ENCODE measurements at regions not wholly inside any gene's neighbourhood (a gene's known extent, or its start where the extent isn't known, plus 50 kb on each side); places are given as distances from the start of the nearest gene placed in this dataset.
"Not testable (repeated sequence)": the region's sequence is repeated elsewhere in the genome, so short reads cannot be mapped to it uniquely, and the experiment has no call there.

DNA sequence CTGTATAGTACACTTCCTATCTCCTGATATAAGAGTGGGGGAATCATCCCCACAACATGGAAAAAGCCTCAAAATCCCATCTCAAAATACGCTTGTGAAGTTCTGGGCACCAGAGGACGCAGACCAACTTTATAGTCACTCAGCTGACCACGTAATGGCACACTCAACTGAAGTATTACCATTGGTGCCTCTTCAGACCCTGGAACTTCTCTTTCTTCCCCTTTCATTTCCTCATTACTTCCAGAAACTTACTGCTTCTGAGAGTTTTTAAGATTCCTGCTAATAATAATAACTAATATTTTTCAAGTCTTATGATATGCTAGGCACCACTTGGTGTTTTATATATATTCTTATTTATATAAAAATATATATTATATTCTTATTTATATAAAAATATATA lies 202.6 kb downstream of the PTPRC start:
- Histone ChIP-seq H3K9me3 (ENCODE audit: control insufficient read depth, low read length) (no peaks in the 10 kb centered on the region), H3K36me3 (ENCODE audit: control insufficient read depth, insufficient read depth, low read length) (no peaks in the 10 kb centered on the region), H3K27ac (ENCODE audit: insufficient read depth, low read depth, low read length, poor library complexity, severe bottlenecking) (no peak overlapping the region), H3K4me1 (ENCODE audit: control insufficient read depth, insufficient read depth, low read length) (no peaks in the 10 kb centered on the region), H3K4me3 (ENCODE audit: insufficient read depth, low read depth, low read length) (no peak overlapping the region), H3K27me3 (ENCODE audit: control insufficient read depth, insufficient read depth, low read length, poor library complexity, severe bottlenecking) (no peaks in the 10 kb centered on the region)
- WGBS, 2 experiments, result 96 to 97% methylated on average over 3 of the region's 3 CpGs

- Histone ChIP-seq H3K27ac (ENCODE audit: insufficient read depth, low read depth, low read length, poor library complexity, severe bottlenecking) (no peak overlapping the region), H3K36me3 (ENCODE audit: control insufficient read depth, insufficient read depth, low read length) (no peaks in the 10 kb centered on the region), H3K27me3 (ENCODE audit: control insufficient read depth, insufficient read depth, low read length, poor library complexity, severe bottlenecking) (no peaks in the 10 kb centered on the region), H3K9me3 (ENCODE audit: control insufficient read depth, low read length) (no peaks in the 10 kb centered on the region), H3K4me3 (ENCODE audit: insufficient read depth, low read depth, low read length) (no peak overlapping the region), H3K4me1 (ENCODE audit: control insufficient read depth, insufficient read depth, low read length) (no peaks in the 10 kb centered on the region)
- WGBS, 2 experiments, result 96 to 100% methylated on average over 2 of the region's 2 CpGs
These were observed 203.8 kb downstream of the PTPRC start for GRCh38 chr1:198842686-198843085.

- H3K27me3 ChIP-seq (ENCODE audit: control insufficient read depth, insufficient read depth, low read length, poor library complexity, severe bottlenecking), result no peaks in the 10 kb centered on the region
- no peak overlapping the region for H3K27ac ChIP-seq (ENCODE audit: insufficient read depth, low read depth, low read length, poor library complexity, severe bottlenecking)
- H3K4me1 ChIP-seq (ENCODE audit: control insufficient read depth, insufficient read depth, low read length), result no peaks in the 10 kb centered on the region
- no peaks in the 10 kb centered on the region for H3K36me3 ChIP-seq (ENCODE audit: control insufficient read depth, insufficient read depth, low read length)
- WGBS, 2 experiments, result 80 to 81% methylated on average over 2 of the region's 2 CpGs
- no peaks in the 10 kb centered on the region for H3K9me3 ChIP-seq (ENCODE audit: control insufficient read depth, low read length)
- H3K4me3 ChIP-seq (ENCODE audit: insufficient read depth, low read depth, low read length), result no peak overlapping the region
These were observed 206.4 kb downstream of the PTPRC start for GRCh38 chr1:198845271-198845670.

DNA sequence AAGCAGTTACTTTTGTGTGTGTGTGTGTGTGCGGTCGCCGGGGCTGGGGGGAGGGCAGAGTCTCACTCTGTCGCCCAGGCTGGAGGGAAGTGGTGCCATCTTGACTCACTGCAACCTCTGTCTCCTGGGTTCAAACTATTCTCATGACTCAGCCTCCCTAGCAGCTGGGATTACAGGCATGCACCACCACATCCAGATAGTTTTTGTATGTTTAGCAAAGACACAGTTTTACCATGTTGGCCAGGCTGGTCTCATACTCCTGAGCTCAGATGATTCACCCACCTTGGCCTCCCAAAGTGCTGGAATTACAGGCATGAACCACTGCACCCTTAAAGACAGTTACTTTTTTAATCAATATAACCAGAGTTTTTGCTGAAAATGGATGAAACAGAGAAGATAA lies 207.0 kb downstream of the PTPRC start:
- Histone ChIP-seq H3K9me3 (ENCODE audit: control insufficient read depth, low read length) (no peaks in the 10 kb centered on the region), H3K4me1 (ENCODE audit: control insufficient read depth, insufficient read depth, low read length) (no peaks in the 10 kb centered on the region), H3K36me3 (ENCODE audit: control insufficient read depth, insufficient read depth, low read length) (no peaks in the 10 kb centered on the region), H3K4me3 (ENCODE audit: insufficient read depth, low read depth, low read length) (no peak overlapping the region), H3K27ac (ENCODE audit: insufficient read depth, low read depth, low read length, poor library complexity, severe bottlenecking) (no peak overlapping the region), H3K27me3 (ENCODE audit: control insufficient read depth, insufficient read depth, low read length, poor library complexity, severe bottlenecking) (no peaks in the 10 kb centered on the region)
- 99 to 100% methylated on average over 4 of the region's 4 CpGs for WGBS, 2 experiments

GRCh38 chr1:198846556-198846955 lies 207.7 kb downstream of the PTPRC start:
- Histone ChIP-seq H3K36me3 (ENCODE audit: control insufficient read depth, insufficient read depth, low read length) (no peaks in the 10 kb centered on the region), H3K27ac (ENCODE audit: insufficient read depth, low read depth, low read length, poor library complexity, severe bottlenecking) (no peak overlapping the region), H3K4me3 (ENCODE audit: insufficient read depth, low read depth, low read length) (no peak overlapping the region), H3K27me3 (ENCODE audit: control insufficient read depth, insufficient read depth, low read length, poor library complexity, severe bottlenecking) (no peaks in the 10 kb centered on the region), H3K4me1 (ENCODE audit: control insufficient read depth, insufficient read depth, low read length) (no peaks in the 10 kb centered on the region), H3K9me3 (ENCODE audit: control insufficient read depth, low read length) (no peaks in the 10 kb centered on the region)
- WGBS, 2 experiments, result 96 to 97% methylated on average over 2 of the region's 2 CpGs

DNA sequence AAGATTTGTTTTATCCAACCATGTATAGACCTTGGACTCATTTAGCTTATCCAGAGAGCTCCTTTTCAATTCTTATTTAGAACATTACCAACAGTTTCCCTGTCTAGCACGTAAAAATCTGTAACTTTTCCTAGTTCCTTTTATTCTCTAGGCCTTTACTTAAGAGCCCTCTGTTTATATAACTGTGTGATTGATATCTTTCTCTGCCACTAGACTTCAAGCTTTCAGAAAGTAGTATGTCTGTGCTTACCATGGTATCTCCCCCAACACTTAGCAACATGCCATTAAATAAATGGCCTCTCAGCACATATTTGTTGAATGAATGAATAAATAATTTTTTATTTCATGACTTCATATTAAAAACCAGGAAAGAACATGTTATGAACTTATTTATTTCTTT lies 209.4 kb downstream of the PTPRC start:
- Histone ChIP-seq H3K9me3 (ENCODE audit: control insufficient read depth, low read length) (no peaks in the 10 kb centered on the region), H3K36me3 (ENCODE audit: control insufficient read depth, insufficient read depth, low read length) (no peaks in the 10 kb centered on the region), H3K4me3 (ENCODE audit: insufficient read depth, low read depth, low read length) (no peak overlapping the region), H3K27me3 (ENCODE audit: control insufficient read depth, insufficient read depth, low read length, poor library complexity, severe bottlenecking) (no peaks in the 10 kb centered on the region), H3K4me1 (ENCODE audit: control insufficient read depth, insufficient read depth, low read length) (no peaks in the 10 kb centered on the region), H3K27ac (ENCODE audit: insufficient read depth, low read depth, low read length, poor library complexity, severe bottlenecking) (no peak overlapping the region)
- 88 to 100% methylated on average over 1 of the region's 1 CpG for WGBS, 2 experiments

GRCh38 chr1:198848649-198849048 lies 209.8 kb downstream of the PTPRC start:
- Histone ChIP-seq H3K27ac (ENCODE audit: insufficient read depth, low read depth, low read length, poor library complexity, severe bottlenecking) (no peak overlapping the region), H3K4me3 (ENCODE audit: insufficient read depth, low read depth, low read length) (no peak overlapping the region), H3K9me3 (ENCODE audit: control insufficient read depth, low read length) (no peaks in the 10 kb centered on the region), H3K27me3 (ENCODE audit: control insufficient read depth, insufficient read depth, low read length, poor library complexity, severe bottlenecking) (no peaks in the 10 kb centered on the region), H3K4me1 (ENCODE audit: control insufficient read depth, insufficient read depth, low read length) (no peaks in the 10 kb centered on the region), H3K36me3 (ENCODE audit: control insufficient read depth, insufficient read depth, low read length) (no peaks in the 10 kb centered on the region)
- 100% methylated on average over 1 of the region's 1 CpG for WGBS, 2 experiments

GRCh38 chr1:198849093-198849492 lies 210.3 kb downstream of the PTPRC start:
- Histone ChIP-seq H3K4me3 (ENCODE audit: insufficient read depth, low read depth, low read length) (no peak overlapping the region), H3K36me3 (ENCODE audit: control insufficient read depth, insufficient read depth, low read length) (no peaks in the 10 kb centered on the region), H3K27ac (ENCODE audit: insufficient read depth, low read depth, low read length, poor library complexity, severe bottlenecking) (no peak overlapping the region), H3K27me3 (ENCODE audit: control insufficient read depth, insufficient read depth, low read length, poor library complexity, severe bottlenecking) (no peaks in the 10 kb centered on the region), H3K9me3 (ENCODE audit: control insufficient read depth, low read length) (no peaks in the 10 kb centered on the region), H3K4me1 (ENCODE audit: control insufficient read depth, insufficient read depth, low read length) (no peaks in the 10 kb centered on the region)
- 95 to 98% methylated on average over 1 to 2 of the region's 2 CpGs for WGBS, 2 experiments

GRCh38 chr1:198850196-198850595 lies 211.4 kb downstream of the PTPRC start:
- Histone ChIP-seq H3K36me3 (ENCODE audit: control insufficient read depth, insufficient read depth, low read length) (no peaks in the 10 kb centered on the region), H3K27ac (ENCODE audit: insufficient read depth, low read depth, low read length, poor library complexity, severe bottlenecking) (no peak overlapping the region), H3K4me3 (ENCODE audit: insufficient read depth, low read depth, low read length) (no peak overlapping the region), H3K27me3 (ENCODE audit: control insufficient read depth, insufficient read depth, low read length, poor library complexity, severe bottlenecking) (no peaks in the 10 kb centered on the region), H3K4me1 (ENCODE audit: control insufficient read depth, insufficient read depth, low read length) (no peaks in the 10 kb centered on the region), H3K9me3 (ENCODE audit: control insufficient read depth, low read length) (no peaks in the 10 kb centered on the region)
- WGBS, 2 experiments, result 75 to 100% methylated on average over 1 of the region's 1 CpG

- not testable (repeated sequence) for H3K4me1 ChIP-seq (ENCODE audit: control insufficient read depth, insufficient read depth, low read length); H3K36me3 ChIP-seq (ENCODE audit: control insufficient read depth, insufficient read depth, low read length); H3K4me3 ChIP-seq (ENCODE audit: insufficient read depth, low read depth, low read length); H3K27ac ChIP-seq (ENCODE audit: insufficient read depth, low read depth, low read length, poor library complexity, severe bottlenecking); H3K9me3 ChIP-seq (ENCODE audit: control insufficient read depth, low read length); H3K27me3 ChIP-seq (ENCODE audit: control insufficient read depth, insufficient read depth, low read length, poor library complexity, severe bottlenecking)
- WGBS, 2 experiments, result 90 to 97% methylated on average over 4 to 5 of the region's 5 CpGs
These were observed 212.1 kb downstream of the PTPRC start for GRCh38 chr1:198850966-198851365.

- no peaks in the 10 kb centered on the region for H3K27me3 ChIP-seq (ENCODE audit: control insufficient read depth, insufficient read depth, low read length, poor library complexity, severe bottlenecking)
- WGBS, 2 experiments, result 88 to 95% methylated on average over 2 of the region's 2 CpGs
- H3K4me1 ChIP-seq (ENCODE audit: control insufficient read depth, insufficient read depth, low read length), result no peaks in the 10 kb centered on the region
- no peaks in the 10 kb centered on the region for H3K9me3 ChIP-seq (ENCODE audit: control insufficient read depth, low read length)
- no peak overlapping the region for H3K4me3 ChIP-seq (ENCODE audit: insufficient read depth, low read depth, low read length)
- no peaks in the 10 kb centered on the region for H3K36me3 ChIP-seq (ENCODE audit: control insufficient read depth, insufficient read depth, low read length)
- H3K27ac ChIP-seq (ENCODE audit: insufficient read depth, low read depth, low read length, poor library complexity, severe bottlenecking), result no peak overlapping the region
These were observed 217.8 kb downstream of the PTPRC start for GRCh38 chr1:198856601-198857000.

Measured in ectodermal cell (in vitro differentiated cells).